WI38 (cell line): ENCODE measurements at regions not wholly inside any gene's neighbourhood (a gene's known extent, or its start where the extent isn't known, plus 50 kb on each side); places are given as distances from the start of the nearest gene placed in this dataset.
"Not testable (repeated sequence)": the region's sequence is repeated elsewhere in the genome, so short reads cannot be mapped to it uniquely, and the experiment has no call there.

ENCODE experiments used
- H3K4me3 ChIP-seq: 2 replicates; pipeline ENCODE4 v1.5.1; 2011; ENCODE audit warnings: low read depth, mild to moderate bottlenecking, control low read depth, low read length
- TF ChIP-seq, protein P1 (sequence below): IDR thresholded peaks from 2 replicates; pipeline ENCODE4 v1.5.1; 2012; ENCODE audit warnings: low read depth, mild to moderate bottlenecking, control low read depth, low read length

DNA sequence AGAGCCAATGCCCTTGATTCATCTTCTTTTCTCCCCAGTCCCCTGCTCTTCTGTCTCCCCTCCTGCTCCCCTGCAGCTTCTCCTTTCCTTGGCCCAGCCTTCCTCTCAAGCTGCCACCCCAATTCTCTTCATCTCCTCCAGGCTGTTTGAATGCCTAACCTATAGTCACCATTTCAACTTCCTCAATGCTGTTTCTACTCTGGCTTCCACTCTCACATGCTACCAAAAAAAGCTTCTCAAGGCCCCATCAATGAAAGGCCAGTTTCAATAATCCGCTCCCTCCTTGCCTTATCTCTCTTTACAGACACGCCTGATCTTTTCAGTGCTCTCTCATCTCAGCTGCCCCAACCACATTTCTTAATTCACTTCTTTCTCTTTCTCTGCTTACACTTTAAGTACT, 212.2 kb upstream of the GPR149 start:
- TF ChIP-seq, protein P1, sequence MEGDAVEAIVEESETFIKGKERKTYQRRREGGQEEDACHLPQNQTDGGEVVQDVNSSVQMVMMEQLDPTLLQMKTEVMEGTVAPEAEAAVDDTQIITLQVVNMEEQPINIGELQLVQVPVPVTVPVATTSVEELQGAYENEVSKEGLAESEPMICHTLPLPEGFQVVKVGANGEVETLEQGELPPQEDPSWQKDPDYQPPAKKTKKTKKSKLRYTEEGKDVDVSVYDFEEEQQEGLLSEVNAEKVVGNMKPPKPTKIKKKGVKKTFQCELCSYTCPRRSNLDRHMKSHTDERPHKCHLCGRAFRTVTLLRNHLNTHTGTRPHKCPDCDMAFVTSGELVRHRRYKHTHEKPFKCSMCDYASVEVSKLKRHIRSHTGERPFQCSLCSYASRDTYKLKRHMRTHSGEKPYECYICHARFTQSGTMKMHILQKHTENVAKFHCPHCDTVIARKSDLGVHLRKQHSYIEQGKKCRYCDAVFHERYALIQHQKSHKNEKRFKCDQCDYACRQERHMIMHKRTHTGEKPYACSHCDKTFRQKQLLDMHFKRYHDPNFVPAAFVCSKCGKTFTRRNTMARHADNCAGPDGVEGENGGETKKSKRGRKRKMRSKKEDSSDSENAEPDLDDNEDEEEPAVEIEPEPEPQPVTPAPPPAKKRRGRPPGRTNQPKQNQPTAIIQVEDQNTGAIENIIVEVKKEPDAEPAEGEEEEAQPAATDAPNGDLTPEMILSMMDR, result no peak
- H3K4me3 ChIP-seq, result no peak overlapping the region

DNA sequence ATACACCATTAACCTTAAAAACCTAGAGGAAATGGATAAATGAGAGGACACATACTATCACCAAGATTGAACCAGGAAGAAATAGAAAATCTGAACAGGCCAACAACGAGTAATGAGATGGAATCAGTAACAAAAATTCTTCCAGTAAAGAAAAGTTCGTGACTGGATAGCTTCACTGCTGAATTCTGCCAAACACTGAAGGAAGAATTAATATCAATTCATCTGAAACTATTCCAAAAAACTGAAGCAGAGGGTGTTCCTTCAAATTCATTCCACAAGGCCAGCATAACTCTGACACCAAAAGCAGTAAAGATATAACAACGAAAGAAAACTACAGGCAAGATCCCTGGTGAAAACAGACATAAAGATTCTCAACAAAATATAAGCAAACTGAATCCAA, 195.8 kb upstream of the GPR149 start:
- TF ChIP-seq, protein P1, result no peak
- no peak overlapping the region for H3K4me3 ChIP-seq

DNA sequence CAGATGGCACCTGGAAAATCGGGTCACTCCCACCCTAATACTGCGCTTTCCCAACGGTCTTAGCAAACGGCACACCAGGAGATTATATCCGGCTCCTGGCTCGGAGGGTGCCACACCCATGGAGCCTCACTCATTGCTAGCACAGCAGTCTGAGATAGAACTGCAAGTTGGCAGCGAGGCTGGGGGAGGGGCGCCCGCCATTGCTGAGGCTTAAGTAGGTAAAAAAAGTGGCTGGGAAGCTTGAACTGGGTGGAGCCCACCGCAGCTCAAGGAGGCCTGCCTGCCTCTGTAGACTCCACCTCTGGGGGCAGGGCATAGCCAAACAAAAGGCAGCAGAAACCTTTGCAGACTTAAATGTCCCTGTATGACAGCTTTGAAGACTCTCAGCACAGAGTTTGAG, 189.6 kb upstream of the GPR149 start:
- not testable (repeated sequence) for H3K4me3 ChIP-seq

DNA sequence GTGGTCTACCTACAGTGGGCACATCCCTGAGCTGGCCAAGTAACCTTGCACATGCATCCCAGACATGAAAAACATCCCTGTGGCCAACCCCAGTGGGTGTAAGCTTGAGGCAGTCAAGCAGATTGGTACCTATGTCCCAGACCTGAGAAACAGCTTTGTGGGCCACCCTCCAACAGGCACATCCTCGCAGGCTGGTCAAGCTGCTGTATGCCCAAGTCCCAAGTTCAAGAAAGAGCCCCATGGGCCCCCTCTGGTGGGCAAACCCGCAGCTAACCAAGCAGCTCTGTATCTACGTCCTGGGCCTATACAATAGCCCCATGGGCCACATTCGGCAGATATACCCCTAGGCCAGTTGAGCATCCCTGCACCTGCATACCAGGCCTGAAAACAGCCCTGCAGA, 186.3 kb upstream of the GPR149 start:
- TF ChIP-seq, protein P1, result no peak
- H3K4me3 ChIP-seq, result no peak overlapping the region

- H3K4me3 ChIP-seq, result no peak overlapping the region
- TF ChIP-seq, protein P1, result no peak
Measured at GRCh38 chr3:154615471-154615870, 185.5 kb upstream of the GPR149 start.

DNA sequence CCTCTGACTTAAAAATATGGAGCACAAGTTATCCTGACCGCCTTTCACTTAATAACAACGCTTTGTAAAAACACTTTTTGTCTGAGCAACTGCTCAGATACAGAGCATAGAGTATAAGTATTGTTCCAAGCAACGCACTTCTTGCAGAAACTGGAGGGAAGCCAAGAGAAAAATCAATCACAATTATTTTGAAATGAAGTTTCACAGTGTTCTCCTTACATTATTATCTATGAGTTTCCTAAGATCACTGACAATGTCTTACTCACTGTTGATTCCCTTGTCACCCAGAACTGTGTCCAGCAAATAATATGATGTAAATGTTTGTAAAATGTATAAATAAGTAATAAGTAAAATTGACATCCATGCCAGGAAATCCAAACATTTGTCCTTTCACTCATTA, 184.6 kb upstream of the GPR149 start:
- no peak overlapping the region for H3K4me3 ChIP-seq
- TF ChIP-seq, protein P1, result no peak

- TF ChIP-seq, protein P1, result no peak
- no peak overlapping the region for H3K4me3 ChIP-seq
Measured at GRCh38 chr3:154614078-154614477, 184.1 kb upstream of the GPR149 start.

DNA sequence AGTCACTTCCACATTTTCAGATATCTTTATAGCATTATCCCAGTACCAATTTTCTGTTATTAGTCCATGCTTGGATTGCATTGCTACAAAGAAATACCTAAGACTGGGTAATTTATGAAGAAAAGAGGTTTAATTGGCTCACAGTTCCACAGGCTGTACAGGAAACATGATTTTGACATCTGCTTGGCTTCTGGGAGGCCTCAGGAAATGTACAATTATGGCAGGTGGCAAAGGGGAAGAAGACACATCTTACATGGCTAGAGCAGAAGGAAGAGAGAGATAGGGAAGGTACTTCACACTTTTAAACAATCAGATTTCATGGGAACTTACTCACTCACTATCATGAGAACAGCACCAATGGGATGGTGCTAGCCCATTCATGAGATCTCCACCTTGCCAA, 172.3 kb upstream of the GPR149 start:
- no peak overlapping the region for H3K4me3 ChIP-seq
- TF ChIP-seq, protein P1, result no peak
